ENCODE measurements at regions not wholly inside any gene's neighbourhood (a gene's known extent, or its start where the extent isn't known, plus 50 kb on each side); places are given as distances from the start of the nearest gene placed in this dataset.
"Not testable (repeated sequence)": the region's sequence is repeated elsewhere in the genome, so short reads cannot be mapped to it uniquely, and the experiment has no call there.

DNA sequence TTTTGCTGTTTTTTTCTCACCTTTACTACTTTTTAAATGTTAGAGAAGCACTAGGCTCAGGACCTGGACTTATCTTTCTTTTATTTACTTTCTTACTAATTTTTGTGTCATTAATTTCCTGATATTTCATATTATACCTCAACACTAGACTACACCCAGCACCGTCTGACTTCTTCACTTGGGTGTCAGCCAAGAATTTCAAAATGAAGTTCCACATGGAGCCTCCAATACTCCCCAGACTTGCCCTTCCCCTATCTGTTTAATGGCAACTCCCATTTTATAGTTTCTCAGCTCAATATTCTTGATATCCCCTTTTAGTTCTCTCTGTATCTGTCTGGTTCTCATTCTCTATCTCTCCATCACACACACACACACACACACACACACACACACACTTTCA, 139.3 kb downstream of the USP22 start:
- not testable (repeated sequence) for TF ChIP-seq POLR2A, CTCF, EP300 (IDR thresholded peaks at IDR 0.05)

Measured in tibial nerve (tissue), 4 donors.